Lower lobe of right lung (tissue), 2 donors: ENCODE measurements at regions not wholly inside any gene's neighbourhood (a gene's known extent, or its start where the extent isn't known, plus 50 kb on each side); places are given as distances from the start of the nearest gene placed in this dataset.

Source experiments
- ATAC-seq, 2 donors: fragments of 200-7000 bp; cut with Tn5 transposase; one replicate each; pipeline ENCODE4 v1.9.1; 2020 to 2022; ENCODE audit warnings: mild to moderate bottlenecking in 2 of 2, moderate library complexity in 2 of 2
- DNase-seq: peaks from one replicate; pipeline ENCODE4 v3.0.0-alpha.2; 2020
- H3K27ac ChIP-seq: fragments of 200-600 bp; one replicate; pipeline ENCODE4 v1.8.0; 2022
- H3K27me3 ChIP-seq: fragments of 200-600 bp; one replicate; pipeline ENCODE4 v1.8.0; 2022; ENCODE audit warnings: low read depth
- H3K36me3 ChIP-seq: fragments of 200-600 bp; one replicate; pipeline ENCODE4 v1.8.0; 2022; ENCODE audit warnings: mild to moderate bottlenecking
- H3K4me1 ChIP-seq: fragments of 200-600 bp; one replicate; pipeline ENCODE4 v1.8.0; 2022
- H3K4me3 ChIP-seq: fragments of 200-600 bp; one replicate; pipeline ENCODE4 v1.8.0; 2022; ENCODE audit warnings: mild to moderate bottlenecking
- H3K9me3 ChIP-seq: fragments of 200-600 bp; one replicate; pipeline ENCODE4 v1.8.0; 2022
- intact Hi-C: fragments of 100-400 bp; cut with DNase I; formaldehyde crosslinking; loops from one replicate; pipeline ENCODE4 v1.11.0; 2022
- TF ChIP-seq, protein P1 (sequence below): fragments of 200-600 bp; IDR thresholded peaks from one replicate; pipeline ENCODE4 v1.8.0; 2022; ENCODE audit warnings: antibody characterized with exemption, mild to moderate bottlenecking
- donor health status: DM: no; HTN: yes; CAD: no; lungs with severe emphysema.

- intact Hi-C loops, result no loop called here
- no peaks in the 10 kb centered on the region for H3K36me3 ChIP-seq
- no peak overlapping the region for H3K4me3 ChIP-seq
- no peaks in the 10 kb centered on the region for H3K27me3 ChIP-seq
- H3K27ac ChIP-seq, result no peak overlapping the region
- ATAC-seq, result no peak
- no peaks in the 10 kb centered on the region for H3K9me3 ChIP-seq
- no peaks in the 10 kb centered on the region for H3K4me1 ChIP-seq
- no peak for DNase-seq
- TF ChIP-seq, protein P1, sequence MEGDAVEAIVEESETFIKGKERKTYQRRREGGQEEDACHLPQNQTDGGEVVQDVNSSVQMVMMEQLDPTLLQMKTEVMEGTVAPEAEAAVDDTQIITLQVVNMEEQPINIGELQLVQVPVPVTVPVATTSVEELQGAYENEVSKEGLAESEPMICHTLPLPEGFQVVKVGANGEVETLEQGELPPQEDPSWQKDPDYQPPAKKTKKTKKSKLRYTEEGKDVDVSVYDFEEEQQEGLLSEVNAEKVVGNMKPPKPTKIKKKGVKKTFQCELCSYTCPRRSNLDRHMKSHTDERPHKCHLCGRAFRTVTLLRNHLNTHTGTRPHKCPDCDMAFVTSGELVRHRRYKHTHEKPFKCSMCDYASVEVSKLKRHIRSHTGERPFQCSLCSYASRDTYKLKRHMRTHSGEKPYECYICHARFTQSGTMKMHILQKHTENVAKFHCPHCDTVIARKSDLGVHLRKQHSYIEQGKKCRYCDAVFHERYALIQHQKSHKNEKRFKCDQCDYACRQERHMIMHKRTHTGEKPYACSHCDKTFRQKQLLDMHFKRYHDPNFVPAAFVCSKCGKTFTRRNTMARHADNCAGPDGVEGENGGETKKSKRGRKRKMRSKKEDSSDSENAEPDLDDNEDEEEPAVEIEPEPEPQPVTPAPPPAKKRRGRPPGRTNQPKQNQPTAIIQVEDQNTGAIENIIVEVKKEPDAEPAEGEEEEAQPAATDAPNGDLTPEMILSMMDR, result no peak
Observed at GRCh38 chr3:59685432-59685831, 635.6 kb upstream of the CFAP20DC start.

DNA sequence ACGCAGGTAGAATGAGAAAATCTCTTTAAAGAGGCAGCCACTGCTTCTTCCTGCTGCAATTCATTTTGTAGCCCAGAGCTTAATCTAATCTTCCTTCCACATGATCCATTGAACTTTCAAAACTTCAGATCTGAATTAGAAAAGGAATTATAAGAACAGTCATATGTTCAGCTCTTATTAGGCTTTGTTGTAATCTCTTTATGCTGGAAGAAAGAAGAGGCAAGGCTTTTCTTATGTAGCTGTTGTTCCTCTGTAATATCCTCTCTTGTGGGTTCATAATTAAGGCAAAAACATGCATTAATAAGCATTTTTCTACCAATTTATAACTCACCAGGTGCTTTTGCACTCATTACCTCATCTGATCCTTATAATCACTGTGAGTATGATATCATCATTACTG is 634.9 kb upstream of the CFAP20DC start:
- ATAC-seq (no peak), DNase-seq (no peak)
- H3K9me3 ChIP-seq, result no peaks in the 10 kb centered on the region
- intact Hi-C loops, result no loop called here
- H3K4me3 ChIP-seq, result no peak overlapping the region
- H3K4me1 ChIP-seq, result no peaks in the 10 kb centered on the region
- no peaks in the 10 kb centered on the region for H3K27me3 ChIP-seq
- H3K36me3 ChIP-seq, result no peaks in the 10 kb centered on the region
- H3K27ac ChIP-seq, result no peak overlapping the region
- TF ChIP-seq, protein P1, result no peak

DNA sequence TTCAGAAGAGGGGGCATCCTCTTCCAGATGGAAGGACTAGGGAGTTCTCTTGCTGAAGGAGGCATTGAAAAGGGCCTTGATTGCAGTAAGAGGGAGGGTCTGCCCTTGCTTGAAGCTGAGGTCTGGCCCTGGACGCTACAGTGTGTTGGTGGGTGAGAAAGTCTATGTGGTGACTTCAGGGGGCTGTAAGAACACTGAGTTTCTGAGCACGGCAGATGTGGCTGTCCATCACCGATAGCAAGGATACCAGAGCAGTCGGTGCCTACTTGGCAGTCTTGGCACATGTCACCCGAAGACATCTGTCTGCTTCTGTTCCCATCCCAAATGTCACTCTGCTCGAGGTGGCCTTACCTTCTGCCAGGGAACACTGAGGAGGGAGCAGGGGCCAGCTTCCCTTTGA is 631.1 kb upstream of the CFAP20DC start:
- DNase-seq, result no peak
- Histone ChIP-seq H3K9me3 (no peaks in the 10 kb centered on the region), H3K4me3 (no peak overlapping the region), H3K36me3 (no peaks in the 10 kb centered on the region), H3K27me3 (no peaks in the 10 kb centered on the region), H3K4me1 (peaks cover 6% of the 10 kb centered on the region), H3K27ac (no peak overlapping the region)
- TF ChIP-seq, protein P1, result no peak
- intact Hi-C loops, result no loop called here
- ATAC-seq, result no peak

DNA sequence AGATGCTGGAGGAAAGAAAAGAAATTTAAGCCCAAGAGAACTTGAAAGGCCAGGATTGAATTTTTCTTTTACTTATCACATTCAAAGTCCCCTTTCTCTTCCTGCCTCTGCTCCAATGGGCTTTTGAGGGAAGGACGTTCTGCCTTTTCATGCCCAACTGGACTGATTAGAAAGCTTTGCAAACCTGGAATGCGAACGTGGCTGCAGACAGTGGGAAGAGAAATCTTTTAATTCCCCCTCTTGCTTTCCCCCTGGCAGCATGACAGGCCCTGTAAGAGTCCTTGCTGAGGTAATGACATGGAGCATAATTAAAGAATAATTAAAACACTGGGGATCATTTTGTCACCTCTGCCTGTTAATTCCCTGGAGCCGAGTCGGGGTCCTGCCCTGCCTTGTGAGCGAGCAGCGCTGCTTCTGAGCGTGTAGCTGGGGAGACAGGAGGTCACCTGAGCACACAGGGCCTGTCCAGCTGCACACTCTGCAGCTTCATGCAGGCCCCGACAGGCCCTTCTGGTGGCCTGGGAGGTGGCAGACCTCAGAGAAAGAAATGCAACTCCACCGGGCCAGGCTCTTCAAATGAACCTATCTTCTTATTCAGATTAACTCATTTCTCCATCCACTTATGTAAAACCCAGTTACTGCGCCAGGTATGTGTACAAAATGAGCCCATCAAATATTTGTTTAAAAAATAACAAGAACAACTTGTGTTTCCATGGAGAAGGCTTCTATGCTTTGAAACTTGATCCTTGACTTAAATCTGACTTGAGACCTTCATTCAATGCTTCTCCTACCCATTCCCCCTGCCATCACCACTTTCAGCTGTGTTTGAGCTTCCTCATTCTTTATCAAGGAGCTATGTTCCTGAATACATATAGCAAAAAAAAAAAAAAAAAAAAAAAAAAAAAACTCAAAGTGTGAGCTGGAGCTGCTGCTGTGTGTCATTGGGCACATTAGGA is 628.2 kb upstream of the CFAP20DC start:
- TF ChIP-seq, protein P1, result no peak
- Histone ChIP-seq H3K4me3 (no peak overlapping the region), H3K27ac (peak overlapping the region; percentile 54), H3K27me3 (no peaks in the 10 kb centered on the region), H3K9me3 (no peaks in the 10 kb centered on the region), H3K36me3 (no peaks in the 10 kb centered on the region), H3K4me1 (peaks cover 6% of the 10 kb centered on the region)
- intact Hi-C loops, result no loop called here
- ATAC-seq (peak; percentile 89 to 92), DNase-seq (peak; percentile 65)

- TF ChIP-seq, protein P1, result no peak
- H3K27ac ChIP-seq, result no peak overlapping the region
- no peaks in the 10 kb centered on the region for H3K36me3 ChIP-seq
- DNase-seq (no peak), ATAC-seq (no peak)
- no peaks in the 10 kb centered on the region for H3K27me3 ChIP-seq
- H3K9me3 ChIP-seq, result no peaks in the 10 kb centered on the region
- H3K4me1 ChIP-seq, result peaks cover 6% of the 10 kb centered on the region
- intact Hi-C loops, result no loop called here
- no peak overlapping the region for H3K4me3 ChIP-seq
Observed at GRCh38 chr3:59675495-59675894, 625.7 kb upstream of the CFAP20DC start.
